Fibroblast of skin of right biceps (primary cell): ENCODE measurements at regions not wholly inside any gene's neighbourhood (a gene's known extent, or its start where the extent isn't known, plus 50 kb on each side); places are given as distances from the start of the nearest gene placed in this dataset.

Experiments used
- DNase-seq: peaks from one replicate; pipeline ENCODE4 v3.0.0-alpha.2; 2013

DNA sequence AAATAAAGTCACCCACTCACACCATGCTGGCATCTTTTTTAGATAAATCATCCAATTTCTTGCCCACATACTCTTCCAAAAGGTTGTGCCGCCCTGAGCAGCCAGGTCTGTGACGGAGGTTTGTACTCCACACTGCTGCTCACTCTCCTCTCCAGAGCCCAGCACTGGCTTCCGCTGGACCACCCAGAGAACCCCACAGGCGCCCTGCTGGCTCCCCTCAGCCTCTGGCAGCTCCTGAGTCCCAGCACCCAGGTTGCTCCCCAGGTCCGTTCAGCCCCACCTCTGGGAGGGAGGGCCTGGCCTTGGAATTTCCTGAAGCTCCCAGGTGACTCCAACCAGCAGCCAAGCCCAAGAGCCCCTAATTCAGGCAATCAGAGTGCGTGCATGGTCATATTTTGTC lies 131.7 kb upstream of the CST7 start:
- no peak for DNase-seq

DNA sequence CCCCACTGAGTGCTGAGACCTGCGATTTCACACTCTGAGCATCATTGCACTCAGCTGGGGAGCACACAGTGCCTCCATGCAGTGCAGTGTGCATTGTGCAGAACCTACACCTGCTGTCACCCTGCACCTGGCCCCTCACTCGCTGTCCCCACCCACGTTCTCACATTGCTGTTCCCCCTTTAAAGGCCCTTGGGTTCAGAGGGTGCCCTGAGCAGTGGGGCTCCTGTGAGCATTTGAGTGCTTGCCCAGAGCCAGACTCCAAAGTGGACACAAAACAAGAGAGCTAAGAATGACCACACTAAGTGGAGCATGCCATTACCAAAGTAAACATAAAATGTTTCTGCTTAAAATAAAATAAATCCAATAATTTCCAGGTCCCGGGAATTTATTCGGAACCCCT lies 131.0 kb upstream of the CST7 start:
- no peak for DNase-seq

DNA sequence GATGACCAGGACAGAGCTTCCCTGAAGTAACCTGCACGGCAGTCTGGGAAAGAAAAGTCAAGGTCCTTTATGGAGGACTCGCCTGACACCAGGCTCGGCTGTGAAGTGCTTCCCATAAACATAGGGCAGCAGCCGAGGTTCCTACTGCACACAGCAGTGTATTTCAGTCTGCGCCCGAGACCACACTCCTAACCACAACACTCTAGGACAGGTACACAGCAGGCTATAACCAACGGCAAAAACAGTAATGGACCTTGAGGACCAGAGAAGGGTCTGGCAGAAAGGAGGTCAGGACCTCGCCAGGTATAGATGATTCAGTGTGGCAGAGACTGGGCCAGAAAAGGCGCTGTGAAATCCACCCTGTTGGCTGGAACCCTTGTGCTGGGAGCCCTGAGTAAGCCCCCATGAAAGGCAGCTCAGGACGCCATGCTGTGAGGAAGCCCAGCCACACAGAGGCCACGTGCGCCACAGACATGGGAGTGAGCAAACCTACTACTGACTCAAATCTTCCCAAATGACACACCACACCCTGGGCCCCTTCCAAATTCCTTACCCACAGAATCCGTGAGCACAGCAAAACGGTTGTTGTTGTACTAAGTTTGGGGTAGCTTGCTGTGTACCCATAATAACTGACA lies 129.6 kb upstream of the CST7 start:
- no peak for DNase-seq

DNA sequence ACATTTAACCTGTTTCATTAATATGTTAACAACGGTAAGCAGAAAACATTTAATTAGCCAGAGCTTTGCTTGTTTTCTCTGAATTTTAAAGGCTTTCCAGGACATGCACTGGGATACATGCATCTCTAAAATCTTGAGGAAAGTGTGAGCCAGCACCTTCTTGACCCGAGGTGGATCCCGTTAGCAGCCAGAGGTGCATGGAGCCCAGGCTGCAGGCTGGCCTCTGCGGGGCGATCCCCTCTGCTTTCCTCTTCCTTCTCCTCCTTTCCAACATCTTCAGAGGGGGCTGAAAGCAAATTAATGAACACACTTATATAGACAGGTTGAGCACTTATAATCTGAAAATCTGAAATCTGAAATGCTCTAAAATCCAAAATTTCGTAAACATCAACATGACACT lies 128.7 kb upstream of the CST7 start:
- DNase-seq, result no peak

DNA sequence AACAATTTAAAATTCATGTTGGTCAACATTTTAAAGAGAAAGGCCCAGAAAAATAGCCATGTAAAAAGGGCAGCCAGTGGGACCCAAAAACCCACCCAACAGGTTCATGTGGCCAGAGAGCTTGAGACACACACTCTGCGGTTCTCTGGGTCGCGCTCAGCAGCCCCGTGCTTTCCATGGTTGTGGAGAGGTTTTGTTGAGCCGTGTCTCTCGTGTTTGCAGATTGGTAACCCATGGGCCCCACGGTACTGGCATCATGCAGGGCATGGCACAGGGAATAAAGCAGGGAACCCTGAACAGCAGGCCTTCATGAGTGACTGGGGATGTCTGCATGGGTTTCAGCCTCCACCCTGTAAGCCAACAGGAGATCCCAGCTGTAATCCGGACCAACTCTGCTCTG lies 127.7 kb upstream of the CST7 start:
- DNase-seq, result no peak

DNA sequence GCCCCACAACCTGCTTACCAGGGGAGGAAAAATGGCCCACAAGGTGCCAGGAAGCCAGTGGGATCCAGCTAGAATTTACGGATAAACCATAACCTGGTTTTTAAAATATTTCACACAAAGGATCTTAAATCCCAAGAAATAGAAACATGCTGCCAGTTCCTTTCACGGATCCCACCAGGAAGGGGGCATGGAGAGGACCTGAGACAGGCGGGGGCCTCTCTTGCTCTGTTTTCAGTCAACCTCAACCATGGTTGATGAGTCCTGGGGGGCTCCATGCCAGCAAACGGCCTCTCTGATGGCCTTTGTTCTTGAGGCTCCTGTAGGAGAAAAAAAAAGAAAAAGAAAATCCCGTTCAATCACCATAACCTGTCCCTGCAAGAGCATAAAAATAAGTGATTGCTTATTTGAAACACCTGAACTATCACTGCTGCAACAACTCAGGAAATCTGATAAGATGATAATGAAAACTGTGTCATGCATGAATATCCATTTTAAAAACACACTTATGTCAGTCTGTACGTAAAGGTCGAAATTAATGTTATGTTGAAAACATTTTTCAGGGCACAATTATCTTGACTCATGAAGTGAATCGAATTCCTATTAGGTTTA lies 125.8 kb upstream of the CST7 start:
- DNase-seq, result no peak

DNA sequence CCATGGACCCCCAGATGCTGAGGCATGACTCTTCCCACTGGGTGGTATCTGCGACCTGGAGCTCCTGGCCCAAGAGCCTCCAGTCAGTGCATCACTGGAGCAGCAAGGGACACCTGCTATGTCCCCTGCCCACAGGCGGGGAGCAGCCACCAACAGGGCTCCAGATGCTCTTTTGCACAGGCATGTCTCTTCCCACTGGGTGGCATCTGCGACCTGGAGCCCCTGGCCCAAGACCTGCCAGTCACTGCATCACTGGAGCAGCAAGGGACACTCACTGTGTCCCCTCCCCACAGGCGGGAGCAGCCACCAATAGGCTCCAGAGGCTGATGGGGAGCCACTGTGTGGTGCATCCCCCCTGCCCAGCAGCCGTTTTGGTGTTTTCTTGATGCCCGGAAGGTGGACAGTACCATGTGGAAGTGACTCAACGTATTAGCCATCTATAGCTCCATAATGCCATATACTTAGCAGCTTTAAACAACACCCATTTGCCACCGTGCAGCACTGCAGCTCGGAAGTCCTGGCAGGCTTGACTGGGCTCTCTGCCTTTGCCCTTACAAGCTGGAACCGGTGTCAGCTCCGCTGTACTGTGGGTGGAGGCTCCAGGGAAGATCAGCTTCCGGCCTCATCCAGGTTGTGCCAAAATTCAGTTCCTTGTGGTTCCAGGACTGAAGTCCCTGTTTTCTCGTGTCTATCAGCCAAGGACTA lies 124.9 kb upstream of the CST7 start:
- no peak for DNase-seq

DNA sequence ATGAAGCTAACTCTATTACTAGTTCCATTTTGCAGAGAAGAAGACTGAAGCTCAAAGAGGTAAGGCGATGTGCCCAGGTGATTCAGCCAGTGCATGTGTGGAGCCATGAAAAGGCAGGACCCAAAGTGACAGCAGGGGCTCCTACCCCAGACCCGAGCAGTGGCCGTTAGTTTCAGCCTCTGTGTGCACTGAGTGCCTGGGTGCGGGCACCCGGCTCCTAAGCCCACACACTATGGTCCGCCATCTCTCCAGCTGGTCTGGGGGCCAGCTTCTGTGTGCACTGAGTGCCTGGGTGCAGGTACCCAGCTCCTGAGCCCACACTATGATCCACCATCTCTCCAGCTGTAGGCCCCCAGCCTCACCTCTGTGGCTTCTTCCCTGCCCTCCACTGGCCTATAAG lies 123.5 kb upstream of the CST7 start:
- no peak for DNase-seq

DNA sequence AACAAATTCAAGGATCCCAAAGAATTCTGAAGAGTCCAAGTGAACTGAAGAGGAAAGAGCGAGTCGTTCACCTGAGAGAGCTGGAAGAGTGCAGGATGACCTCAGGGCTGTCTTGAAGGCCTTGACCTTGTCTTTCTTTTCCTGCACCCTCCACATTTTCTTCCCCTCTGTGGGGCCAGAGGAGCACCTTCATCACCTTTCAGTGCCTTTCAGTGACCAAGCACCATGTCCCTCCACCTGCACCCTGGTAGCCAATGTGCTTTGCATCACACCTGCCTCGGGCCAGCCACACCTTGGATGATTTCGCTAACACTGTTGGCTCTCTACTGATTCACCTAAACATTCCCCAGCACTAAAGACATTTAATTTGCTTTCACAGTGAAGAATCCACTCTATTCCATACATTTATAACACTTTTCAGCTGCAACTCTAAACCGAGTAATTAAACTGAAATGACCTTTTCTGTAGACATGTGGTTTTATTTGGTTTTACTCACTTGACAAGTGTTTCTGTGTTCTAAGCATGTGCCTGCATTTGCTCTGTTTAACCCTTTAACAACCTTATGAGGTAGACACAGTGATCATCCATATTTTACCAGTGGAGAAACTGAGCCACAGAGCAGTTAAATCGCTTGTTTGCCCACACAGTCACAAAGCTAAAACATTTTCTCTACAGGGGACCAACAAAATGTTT lies 121.3 kb upstream of the CST7 start:
- DNase-seq, result no peak

DNA sequence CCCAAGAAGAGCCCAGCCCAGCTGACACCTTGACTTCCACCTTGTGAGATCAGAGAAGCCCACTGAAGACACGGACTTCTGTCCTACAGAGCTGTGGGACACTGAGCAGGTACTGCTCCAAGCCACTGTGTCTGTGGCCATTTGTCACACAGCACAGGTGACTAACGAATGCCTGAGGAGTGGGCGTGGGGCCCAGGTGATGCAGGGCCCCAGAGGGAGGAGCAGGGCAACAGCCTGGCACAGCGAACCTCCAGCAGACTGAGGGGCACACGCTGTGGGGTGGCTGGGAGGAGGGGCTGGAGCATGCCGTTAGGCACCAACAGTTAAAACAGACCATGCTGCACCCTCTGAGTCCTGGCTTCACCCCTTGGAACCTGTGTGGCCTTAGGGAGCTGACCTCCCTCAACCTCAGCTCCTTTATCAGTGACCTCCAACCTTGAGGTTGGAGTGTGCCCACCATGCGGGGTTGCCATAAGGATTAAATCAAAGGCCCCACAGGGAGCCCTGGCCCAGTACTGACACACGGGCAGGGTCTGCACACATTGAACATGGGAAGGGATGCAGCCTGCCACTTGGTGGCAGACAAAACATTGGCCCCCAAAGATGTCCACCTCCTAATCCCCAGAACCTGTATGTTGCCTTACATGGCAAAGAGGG lies 119.9 kb upstream of the CST7 start:
- DNase-seq, result no peak

DNA sequence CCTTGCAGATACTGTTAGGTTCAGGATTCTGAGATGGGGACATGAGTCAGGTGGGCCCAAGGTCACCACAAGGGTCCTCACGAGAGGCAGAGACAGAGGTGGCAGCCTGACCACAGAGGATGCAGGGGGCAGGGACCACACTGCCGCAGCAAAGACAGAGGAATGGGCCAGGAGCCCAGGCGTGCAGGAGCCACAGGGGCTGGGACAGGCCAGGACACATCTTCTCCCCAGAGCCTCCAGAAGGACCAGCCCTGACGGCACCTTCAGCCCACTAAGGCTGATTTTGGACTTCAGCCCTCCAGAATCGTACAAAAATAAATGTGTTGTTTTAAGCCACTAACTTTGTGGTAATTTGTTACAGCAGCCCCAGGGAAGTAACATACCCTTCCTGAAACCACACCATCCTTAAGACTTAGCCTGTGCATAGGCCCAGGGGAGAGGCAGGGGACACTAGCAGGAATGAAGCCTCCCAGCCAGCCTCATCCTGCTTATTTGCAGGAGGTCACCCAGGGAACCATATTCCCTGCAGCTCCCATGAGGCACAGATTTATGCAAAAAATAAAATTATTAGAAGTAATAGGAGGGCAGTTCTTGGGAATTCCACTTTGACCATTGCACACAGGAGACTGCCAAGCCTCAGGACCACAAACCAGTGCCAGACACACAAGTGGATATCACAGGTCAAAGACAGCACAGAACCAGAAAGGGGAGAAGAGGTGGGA lies 119.3 kb upstream of the CST7 start:
- no peak for DNase-seq

DNA sequence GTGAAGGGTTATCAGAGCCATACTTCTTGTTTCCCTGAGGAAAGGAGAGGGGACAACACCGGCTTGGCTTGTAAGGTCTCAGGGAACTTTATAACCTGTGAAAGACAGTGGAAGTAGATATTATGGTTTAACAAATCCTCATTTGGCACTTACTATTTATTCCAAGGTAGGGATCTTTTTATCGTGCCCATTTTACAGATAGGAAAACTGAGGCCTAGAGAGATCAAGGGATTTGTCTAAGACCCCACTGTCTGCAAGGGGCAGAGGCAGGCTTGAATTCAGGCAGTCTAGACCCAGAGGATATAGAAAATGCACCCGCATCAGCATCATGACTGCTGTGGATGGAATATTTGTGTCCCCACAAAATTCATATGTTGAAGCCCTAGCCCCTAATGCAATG lies 118.4 kb upstream of the CST7 start:
- no peak for DNase-seq

DNA sequence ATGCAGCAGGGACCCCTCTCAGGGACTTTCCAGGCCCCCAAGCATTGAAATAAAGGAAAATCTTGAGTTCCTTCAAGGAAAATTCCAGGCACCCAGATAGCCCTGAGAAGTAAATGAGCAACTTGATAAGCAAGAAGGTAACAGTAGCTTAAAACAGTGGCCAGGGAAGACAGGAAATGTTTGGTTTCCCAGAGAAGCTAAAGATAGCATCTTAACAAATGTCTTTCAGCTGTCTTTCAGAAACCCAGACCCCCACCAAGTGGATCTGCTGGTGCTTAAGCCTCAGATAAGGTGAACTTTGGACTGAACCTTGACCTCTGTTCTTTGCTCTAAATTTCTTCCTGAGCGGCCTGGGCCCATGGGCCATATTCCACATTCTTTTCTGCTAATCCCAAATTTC lies 117.8 kb upstream of the CST7 start:
- no peak for DNase-seq

DNA sequence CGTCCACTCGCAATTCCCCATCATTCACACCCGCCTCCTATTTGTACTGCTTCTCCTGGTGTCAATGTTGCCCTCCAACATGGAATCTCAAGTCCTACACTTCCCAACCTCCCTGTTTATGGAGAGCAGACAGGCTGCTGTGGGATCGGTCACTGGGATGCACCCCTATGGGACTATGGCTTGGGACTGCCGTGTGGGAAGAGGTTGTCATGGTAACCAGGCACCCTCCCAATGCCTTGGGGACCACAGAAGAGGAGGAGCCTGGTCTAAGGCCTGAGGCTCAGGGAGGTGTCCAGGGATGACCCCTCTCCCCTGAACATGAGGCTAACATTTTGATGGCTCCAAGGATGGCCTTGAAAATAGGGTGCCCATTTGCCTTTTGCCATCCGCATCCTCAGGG lies 116.6 kb upstream of the CST7 start:
- DNase-seq, result no peak

DNA sequence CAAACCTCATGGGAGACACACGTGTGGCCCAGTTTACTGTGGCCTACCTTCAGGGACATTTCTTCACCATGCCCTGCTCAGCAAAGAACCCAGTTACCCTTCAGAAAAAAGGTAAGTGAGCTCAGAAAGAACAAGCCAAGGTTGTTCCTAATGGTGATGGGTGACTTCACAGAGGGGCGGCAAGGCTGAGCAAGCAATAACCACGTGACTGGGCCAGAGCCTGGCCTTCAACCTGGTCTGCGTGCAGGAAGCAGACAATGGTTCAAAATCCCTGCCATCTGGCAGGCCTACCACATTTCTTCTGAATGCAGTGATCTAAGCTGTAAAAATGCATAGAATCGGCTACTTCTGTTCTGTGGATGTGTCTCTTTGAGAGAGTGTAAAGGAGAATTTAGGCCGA lies 115.5 kb upstream of the CST7 start:
- no peak for DNase-seq

DNA sequence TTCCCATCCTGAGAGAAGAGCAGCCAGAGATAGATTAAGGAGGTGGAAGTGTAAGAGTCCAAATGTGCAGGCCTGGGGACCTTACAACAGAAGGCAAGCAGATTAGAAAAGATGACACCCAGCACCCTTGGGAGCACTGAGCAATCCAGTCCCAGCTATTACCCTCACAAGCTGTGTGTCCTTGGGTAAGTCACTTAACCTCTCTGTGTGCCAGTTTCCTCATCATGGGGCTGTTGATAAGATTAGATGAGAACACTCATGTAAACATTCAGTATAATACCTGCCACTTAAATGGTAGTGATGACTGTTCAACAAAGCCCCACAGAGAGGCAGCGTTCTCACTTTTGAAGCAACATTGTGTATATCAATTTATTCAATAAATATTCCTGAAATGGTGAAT lies 114.8 kb upstream of the CST7 start:
- no peak for DNase-seq

DNA sequence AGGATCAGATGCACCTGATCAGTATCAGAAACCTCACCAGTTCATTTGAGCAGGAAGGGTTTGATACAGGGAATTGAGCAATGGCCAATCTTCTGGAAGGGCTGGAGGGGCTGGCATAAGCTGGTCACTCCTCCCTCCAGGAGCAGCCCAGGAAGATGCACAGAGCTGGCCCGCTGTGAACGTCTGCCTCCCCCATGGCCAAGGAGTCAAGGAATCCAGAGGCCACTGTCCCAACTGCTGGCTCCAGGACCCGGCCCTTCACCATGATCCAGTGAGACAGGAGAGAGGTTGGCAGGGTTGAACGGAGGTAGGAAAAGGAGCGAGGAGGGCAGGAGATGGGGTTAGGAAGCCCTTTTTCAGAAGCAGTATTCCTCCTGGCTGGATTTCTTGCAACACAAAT lies 113.9 kb upstream of the CST7 start:
- no peak for DNase-seq

DNA sequence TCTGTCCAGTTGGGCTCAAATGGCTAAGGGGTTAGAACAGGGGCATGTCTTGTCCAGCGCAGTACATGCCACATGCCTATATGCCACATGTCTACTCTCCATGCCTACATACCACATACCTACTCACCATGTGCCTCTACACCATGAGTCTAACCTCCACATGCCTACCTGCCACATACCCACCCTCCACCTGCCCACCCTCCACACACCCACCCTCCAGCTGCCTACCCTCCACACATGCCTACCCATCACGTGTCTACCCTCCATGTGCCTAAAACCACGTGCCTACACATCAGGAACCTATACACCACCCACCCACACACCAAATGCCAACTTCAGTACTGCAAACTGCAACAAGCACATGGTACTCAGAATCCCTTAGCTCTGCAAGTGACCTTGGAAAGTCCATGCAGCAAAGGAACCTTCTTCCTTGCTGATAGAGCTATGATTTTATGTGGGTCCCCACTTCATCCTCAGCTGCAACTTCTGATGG lies 113.0 kb upstream of the CST7 start:
- DNase-seq, result no peak

DNA sequence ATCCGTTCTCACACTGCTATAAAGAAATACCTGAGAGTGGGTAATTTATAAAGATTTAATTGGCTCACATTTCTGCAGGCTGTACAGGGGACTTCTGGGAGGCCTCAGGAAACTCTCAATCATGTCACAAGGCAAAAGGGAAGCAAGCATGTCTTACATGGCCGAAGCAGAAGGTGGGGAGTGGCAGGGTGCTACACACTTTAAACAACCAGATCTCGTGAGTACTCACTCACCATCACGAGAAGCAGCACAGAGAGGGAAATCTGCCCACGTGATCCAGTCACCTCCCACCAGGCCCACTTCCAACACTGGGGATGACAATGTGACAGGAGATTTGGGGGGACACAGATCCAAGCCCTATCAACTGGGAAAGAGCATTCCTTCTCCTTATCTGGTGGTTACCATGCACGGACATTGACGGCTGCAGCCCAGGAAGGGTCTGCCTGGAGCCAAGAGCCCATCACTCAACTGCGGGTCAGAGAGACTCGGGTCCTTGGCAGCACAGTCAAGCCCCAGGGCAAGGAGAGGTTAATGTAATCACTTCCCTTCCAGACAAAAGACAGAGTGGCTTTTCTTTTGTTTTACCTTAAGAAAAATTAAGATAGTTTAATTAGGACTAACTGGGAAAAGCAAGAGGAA lies 112.3 kb upstream of the CST7 start:
- DNase-seq, result no peak

DNA sequence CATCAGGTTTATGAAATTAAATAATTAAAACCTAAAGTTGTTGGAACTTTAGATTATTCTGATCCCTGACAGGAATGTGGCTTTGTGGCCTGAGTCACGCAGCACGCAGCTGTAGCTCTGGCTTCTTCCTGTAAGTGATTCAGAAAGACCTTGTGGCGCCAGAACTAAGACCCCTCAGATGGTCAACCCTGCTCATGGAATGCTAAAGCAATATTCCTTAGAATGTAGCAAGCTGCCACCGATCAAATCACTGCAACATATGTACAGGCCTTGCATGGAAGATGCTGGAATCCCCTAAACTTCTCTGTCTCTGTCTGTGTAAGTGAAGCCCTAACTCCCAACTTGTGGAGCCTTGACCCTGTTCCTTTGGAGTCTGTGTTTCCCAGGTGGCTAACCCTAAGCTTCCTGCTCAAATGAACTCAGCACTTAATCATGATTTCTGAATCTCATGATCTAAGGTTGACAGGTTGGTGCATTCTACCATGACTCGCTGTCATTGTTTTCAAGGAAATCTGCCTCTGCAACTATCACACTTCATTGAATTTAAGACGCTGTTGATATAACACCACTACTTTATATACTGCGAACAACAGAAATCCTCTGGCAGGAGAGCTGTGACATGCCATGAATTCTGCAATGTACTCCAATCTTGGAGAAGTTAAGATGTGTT lies 111.2 kb upstream of the CST7 start:
- DNase-seq, result peak; percentile 85
